Ovary (tissue), 3 donors: ENCODE measurements at regions not wholly inside any gene's neighbourhood (a gene's known extent, or its start where the extent isn't known, plus 50 kb on each side); places are given as distances from the start of the nearest gene placed in this dataset.

Experiments used
- EP300 ChIP-seq: sonication (generic); formaldehyde crosslinking; IDR thresholded peaks from one replicate; pipeline ENCODE4 v1.6.1; 2017; ENCODE audit warnings: antibody characterized with exemption
- POLR2A ChIP-seq: fragments of 450-650 bp; IDR thresholded peaks from one replicate; pipeline ENCODE4 v1.6.1; 2017; ENCODE audit warnings: antibody characterized with exemption, mild to moderate bottlenecking, moderate library complexity
- TF ChIP-seq, protein P1 (sequence below), 3 donors: fragments of 450-650 bp in 2 of 3; fragments of 200-600 bp in 1 of 3; IDR thresholded peaks; one replicate each; pipeline versions ENCODE4 v1.5.1 to v1.8.0; 2016 to 2022; ENCODE audit warnings: antibody characterized with exemption in 3 of 3, mild to moderate bottlenecking in 1 of 3
- donor health status: DM: no; HTN: no; CAD: no.

DNA sequence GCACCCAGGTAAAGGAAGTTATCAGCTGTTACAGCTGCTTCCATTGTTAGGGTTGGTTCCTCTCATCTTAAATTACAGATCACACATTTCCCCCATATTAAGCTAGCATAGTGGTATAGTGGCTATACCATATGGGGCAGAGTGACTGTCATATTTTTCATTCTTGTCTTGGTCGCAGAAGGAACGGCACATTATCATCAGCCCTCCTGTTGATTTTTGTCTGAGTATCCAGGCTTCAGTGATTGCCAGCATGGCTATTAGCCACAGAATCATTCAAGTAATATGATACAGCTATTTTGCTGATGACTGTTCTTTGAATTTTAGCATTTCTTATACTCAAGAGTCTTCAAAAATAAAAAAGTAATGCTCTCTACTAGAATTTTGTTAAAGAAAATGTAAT is 240.9 kb downstream of the LIG4 start:
- TF ChIP-seq, protein P1, sequence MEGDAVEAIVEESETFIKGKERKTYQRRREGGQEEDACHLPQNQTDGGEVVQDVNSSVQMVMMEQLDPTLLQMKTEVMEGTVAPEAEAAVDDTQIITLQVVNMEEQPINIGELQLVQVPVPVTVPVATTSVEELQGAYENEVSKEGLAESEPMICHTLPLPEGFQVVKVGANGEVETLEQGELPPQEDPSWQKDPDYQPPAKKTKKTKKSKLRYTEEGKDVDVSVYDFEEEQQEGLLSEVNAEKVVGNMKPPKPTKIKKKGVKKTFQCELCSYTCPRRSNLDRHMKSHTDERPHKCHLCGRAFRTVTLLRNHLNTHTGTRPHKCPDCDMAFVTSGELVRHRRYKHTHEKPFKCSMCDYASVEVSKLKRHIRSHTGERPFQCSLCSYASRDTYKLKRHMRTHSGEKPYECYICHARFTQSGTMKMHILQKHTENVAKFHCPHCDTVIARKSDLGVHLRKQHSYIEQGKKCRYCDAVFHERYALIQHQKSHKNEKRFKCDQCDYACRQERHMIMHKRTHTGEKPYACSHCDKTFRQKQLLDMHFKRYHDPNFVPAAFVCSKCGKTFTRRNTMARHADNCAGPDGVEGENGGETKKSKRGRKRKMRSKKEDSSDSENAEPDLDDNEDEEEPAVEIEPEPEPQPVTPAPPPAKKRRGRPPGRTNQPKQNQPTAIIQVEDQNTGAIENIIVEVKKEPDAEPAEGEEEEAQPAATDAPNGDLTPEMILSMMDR (IDR thresholded peaks at IDR 0.05), result no peak
- TF ChIP-seq POLR2A (no peak), EP300 (no peak)
